Astrocyte (in vitro differentiated cells and primary cell): ENCODE measurements at regions not wholly inside any gene's neighbourhood (a gene's known extent, or its start where the extent isn't known, plus 50 kb on each side); places are given as distances from the start of the nearest gene placed in this dataset.

Source experiments
- EZH2 ChIP-seq: IDR thresholded peaks from 2 replicates; pipeline ENCODE4 v1.6.1; 2012; ENCODE audit warnings: mild to moderate bottlenecking, low read length, inconsistent platforms; ENCODE audit not compliant: insufficient read depth
- TF ChIP-seq, protein P1 (sequence below): IDR thresholded peaks from 2 replicates; pipeline ENCODE4 v1.5.1; 2011; ENCODE audit warnings: low read depth, mild to moderate bottlenecking, inconsistent platforms, low read length, moderate library complexity; ENCODE audit not compliant: insufficient read depth

GRCh38 chr5:62762503-62762902 is 183.9 kb downstream of the LRRC70 start:
- TF ChIP-seq, protein P1, sequence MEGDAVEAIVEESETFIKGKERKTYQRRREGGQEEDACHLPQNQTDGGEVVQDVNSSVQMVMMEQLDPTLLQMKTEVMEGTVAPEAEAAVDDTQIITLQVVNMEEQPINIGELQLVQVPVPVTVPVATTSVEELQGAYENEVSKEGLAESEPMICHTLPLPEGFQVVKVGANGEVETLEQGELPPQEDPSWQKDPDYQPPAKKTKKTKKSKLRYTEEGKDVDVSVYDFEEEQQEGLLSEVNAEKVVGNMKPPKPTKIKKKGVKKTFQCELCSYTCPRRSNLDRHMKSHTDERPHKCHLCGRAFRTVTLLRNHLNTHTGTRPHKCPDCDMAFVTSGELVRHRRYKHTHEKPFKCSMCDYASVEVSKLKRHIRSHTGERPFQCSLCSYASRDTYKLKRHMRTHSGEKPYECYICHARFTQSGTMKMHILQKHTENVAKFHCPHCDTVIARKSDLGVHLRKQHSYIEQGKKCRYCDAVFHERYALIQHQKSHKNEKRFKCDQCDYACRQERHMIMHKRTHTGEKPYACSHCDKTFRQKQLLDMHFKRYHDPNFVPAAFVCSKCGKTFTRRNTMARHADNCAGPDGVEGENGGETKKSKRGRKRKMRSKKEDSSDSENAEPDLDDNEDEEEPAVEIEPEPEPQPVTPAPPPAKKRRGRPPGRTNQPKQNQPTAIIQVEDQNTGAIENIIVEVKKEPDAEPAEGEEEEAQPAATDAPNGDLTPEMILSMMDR, result no peak
- no peak for TF ChIP-seq EZH2
